ENCODE measurements at regions not wholly inside any gene's neighbourhood (a gene's known extent, or its start where the extent isn't known, plus 50 kb on each side); places are given as distances from the start of the nearest gene placed in this dataset.

- DNase-seq = no peak
Measured at GRCh38 chr4:180486342-180486741, 1756.9 kb upstream of the TENM3 start.

- no peak for DNase-seq
Measured at GRCh38 chr4:180489787-180490186, 1753.4 kb upstream of the TENM3 start.

- no peak for DNase-seq
Measured at GRCh38 chr4:180491210-180491609, 1752.0 kb upstream of the TENM3 start.

- no peak for DNase-seq
Measured at GRCh38 chr4:180493299-180493698, 1749.9 kb upstream of the TENM3 start.

- DNase-seq = no peak
Measured at GRCh38 chr4:180500154-180500553, 1743.0 kb upstream of the TENM3 start.

GRCh38 chr4:180512801-180513475 is 1730.3 kb upstream of the TENM3 start:
- no peak for DNase-seq

- DNase-seq = no peak
Measured at GRCh38 chr4:180518906-180519305, 1724.3 kb upstream of the TENM3 start.

- no peak for DNase-seq
Measured at GRCh38 chr4:180521181-180521580, 1722.0 kb upstream of the TENM3 start.

GRCh38 chr4:180525523-180526077 is 1717.6 kb upstream of the TENM3 start:
- no peak for DNase-seq

GRCh38 chr4:180528003-180528402 is 1715.2 kb upstream of the TENM3 start:
- DNase-seq = no peak

- DNase-seq = no peak
Measured at GRCh38 chr4:180530787-180531186, 1712.4 kb upstream of the TENM3 start.

- no peak for DNase-seq
Measured at GRCh38 chr4:180532691-180533090, 1710.5 kb upstream of the TENM3 start.

- DNase-seq = no peak
Measured at GRCh38 chr4:180538384-180539057, 1704.7 kb upstream of the TENM3 start.

GRCh38 chr4:180539284-180539683 is 1703.9 kb upstream of the TENM3 start:
- DNase-seq = no peak

GRCh38 chr4:180541678-180542077 is 1701.5 kb upstream of the TENM3 start:
- no peak for DNase-seq

GRCh38 chr4:180542445-180543100 is 1700.6 kb upstream of the TENM3 start:
- no peak for DNase-seq

- no peak for DNase-seq
Measured at GRCh38 chr4:180550106-180550505, 1693.1 kb upstream of the TENM3 start.

- DNase-seq = no peak
Measured at GRCh38 chr4:180557348-180557747, 1685.9 kb upstream of the TENM3 start.

GRCh38 chr4:180557950-180558349 is 1685.3 kb upstream of the TENM3 start:
- no peak for DNase-seq

GRCh38 chr4:180558427-180558826 is 1684.8 kb upstream of the TENM3 start:
- DNase-seq = no peak

GRCh38 chr4:180560896-180561295 is 1682.3 kb upstream of the TENM3 start:
- no peak for DNase-seq

- no peak for DNase-seq
Measured at GRCh38 chr4:180564026-180564425, 1679.2 kb upstream of the TENM3 start.

- DNase-seq = no peak
Measured at GRCh38 chr4:180564448-180564847, 1678.8 kb upstream of the TENM3 start.

GRCh38 chr4:180565856-180566431 is 1677.3 kb upstream of the TENM3 start:
- DNase-seq = no peak

Measured in DMS79 (cell line).